HT1080 (cell line): ENCODE measurements at regions not wholly inside any gene's neighbourhood (a gene's known extent, or its start where the extent isn't known, plus 50 kb on each side); places are given as distances from the start of the nearest gene placed in this dataset. TPM values are rescaled to one million over a fixed set of nuclear protein-coding genes. Genes with fewer than 3 reads are reported as not detected.

Source experiments
- small RNA-seq: library from RNA; depleted of rRNA; stranded (forward); fragments of <200 nt; gene quantifications from one replicate; pipeline ENCODE3, GENCODE V24; 2014

Small RNAs in the stretch of these regions (small RNA-seq; reads per million reads assigned to genes)
- gene RNA5SP486 (not detected), gene RNU7-144P (not detected), gene RNU7-92P (not detected)
